Keratinocyte (primary cell): ENCODE measurements at regions not wholly inside any gene's neighbourhood (a gene's known extent, or its start where the extent isn't known, plus 50 kb on each side); places are given as distances from the start of the nearest gene placed in this dataset.

Experiments
- DNase-seq: peaks from one replicate; pipeline ENCODE4 v3.0.0-alpha.2; 2011; ENCODE audit warnings: low read depth, missing footprints, low spot score
- FAIRE-seq: peaks from 2 replicates; lab custom pipeline; 2011; peaks lifted over from hg19 to GRCh38; lab: Jason Lieb, UNC
- H2AFZ ChIP-seq: 2 replicates; pipeline ENCODE4 v1.6.0; 2012; ENCODE audit warnings: low read length, control low read depth, inconsistent platforms; ENCODE audit not compliant: control insufficient read depth
- H3K27ac ChIP-seq: 2 replicates; pipeline ENCODE4 v1.5.1; 2011; ENCODE audit warnings: low read length; ENCODE audit not compliant: control insufficient read depth, insufficient read depth
- H3K27me3 ChIP-seq: 3 replicates; pipeline ENCODE4 v1.6.0; 2011; ENCODE audit warnings: low read length; ENCODE audit not compliant: control insufficient read depth, insufficient read depth; ENCODE audit errors: extremely low read depth
- H3K36me3 ChIP-seq, 2 experiments: 2 replicates in 1 of 2; 3 replicates in 1 of 2; pipeline ENCODE4 v1.5.1; 2011; ENCODE audit warnings: low read length in 2 of 2, mild to moderate bottlenecking in 1 of 2; ENCODE audit not compliant: control insufficient read depth in 2 of 2, insufficient read depth in 2 of 2; ENCODE audit errors: extremely low read depth in 1 of 2
- H3K4me1 ChIP-seq: 3 replicates; pipeline ENCODE4 v1.5.1; 2011; ENCODE audit warnings: low read length; ENCODE audit not compliant: control insufficient read depth, insufficient read depth; ENCODE audit errors: extremely low read depth
- H3K4me2 ChIP-seq: 3 replicates; pipeline ENCODE4 v1.6.0; 2011; ENCODE audit warnings: low read depth, low read length; ENCODE audit not compliant: control insufficient read depth, insufficient read depth; ENCODE audit errors: extremely low read depth
- H3K4me3 ChIP-seq, 3 experiments: fragments of 200-600 bp in 1 of 3; sonication (generic) in 1 of 3; 2 replicates in 2 of 3; 3 replicates in 1 of 3; pipeline ENCODE4 v1.5.1; 2011 to 2016; ENCODE audit warnings: low read length in 3 of 3, mild to moderate bottlenecking in 3 of 3, control low read depth in 2 of 3, inconsistent platforms in 1 of 3, low read depth in 1 of 3, mixed read lengths in 1 of 3, mixed run types in 1 of 3, moderate library complexity in 1 of 3; ENCODE audit not compliant: control insufficient read depth in 2 of 3, insufficient read depth in 2 of 3; ENCODE audit errors: extremely low read depth in 1 of 3
- H3K79me2 ChIP-seq: 2 replicates; pipeline ENCODE4 v1.6.0; 2012; ENCODE audit warnings: low read length; ENCODE audit not compliant: control insufficient read depth, insufficient read depth
- H3K9ac ChIP-seq: 3 replicates; pipeline ENCODE4 v1.6.0; 2011; ENCODE audit warnings: low read length; ENCODE audit not compliant: control insufficient read depth, insufficient read depth; ENCODE audit errors: extremely low read depth
- H3K9me1 ChIP-seq: 3 replicates; pipeline ENCODE4 v1.6.0; 2011; ENCODE audit warnings: low read length; ENCODE audit not compliant: control insufficient read depth, insufficient read depth; ENCODE audit errors: extremely low read depth
- H3K9me3 ChIP-seq: 2 replicates; pipeline ENCODE4 v1.5.1; 2012; ENCODE audit warnings: low read depth, low read length; ENCODE audit not compliant: control insufficient read depth
- H4K20me1 ChIP-seq: 3 replicates; pipeline ENCODE4 v1.6.0; 2011; ENCODE audit warnings: low read length; ENCODE audit not compliant: control insufficient read depth, insufficient read depth; ENCODE audit errors: extremely low read depth
- CTCF ChIP-seq, 3 experiments: IDR thresholded peaks in 1 of 3; conservative IDR thresholded peaks in 1 of 3; optimal IDR thresholded peaks in 1 of 3; 2 replicates in 2 of 3; 3 replicates in 1 of 3; pipeline versions ENCODE3 to v1.5.1; 2011; ENCODE audit warnings: low read length in 3 of 3, mild to moderate bottlenecking in 3 of 3, moderate library complexity in 2 of 3, control low read depth in 1 of 3, inconsistent platforms in 1 of 3; ENCODE audit not compliant: insufficient read depth in 2 of 3; ENCODE audit errors: extremely low read depth in 1 of 3
- EZH2 ChIP-seq: IDR thresholded peaks from one replicate; pipeline ENCODE4 v1.6.1; 2012; ENCODE audit warnings: inconsistent platforms, mild to moderate bottlenecking, low read length, moderate library complexity
- dilution Hi-C: fragments of 300-500 bp; cut with MboI; formaldehyde crosslinking; loops from one replicate; pipeline ENCODE4 v1.7.0; 2020; ENCODE audit warnings: low sequenced_read_pairs; ENCODE audit not compliant: extremely low pct_ligation_motif_present

- DNase-seq (peak; percentile 95), FAIRE-seq (peak; percentile 99)
- peak overlapping the region; percentile 54 for H3K4me2 ChIP-seq
- H3K4me3 ChIP-seq = no peak overlapping the region
- no peaks in the 10 kb centered on the region for H3K27me3 ChIP-seq
- H3K9me1 ChIP-seq = no peaks in the 10 kb centered on the region
- H2AFZ ChIP-seq = peak overlapping the region; percentile 51
- H3K4me1 ChIP-seq = peaks cover 16% of the 10 kb centered on the region
- no peak for TF ChIP-seq EZH2
- no peak for TF ChIP-seq CTCF (optimal IDR thresholded peaks at IDR 0.05 in 1 of 3, IDR thresholded peaks at IDR 0.05 in 1 of 3, conservative IDR thresholded peaks at IDR 0.05 in 1 of 3; ENCODE audit: extremely low read depth in 1 of 3, insufficient read depth in 2 of 3, low read length in 3 of 3)
- H3K9me3 ChIP-seq = no peaks in the 10 kb centered on the region
- H3K36me3 ChIP-seq = no peaks in the 10 kb centered on the region
- no peaks in the 10 kb centered on the region for H3K79me2 ChIP-seq
- dilution Hi-C loops = no loop called here
- H4K20me1 ChIP-seq = no peaks in the 10 kb centered on the region
- peak overlapping the region; percentile 57 for H3K27ac ChIP-seq
- peak overlapping the region; percentile 16 for H3K9ac ChIP-seq
Observed at GRCh38 chr3:184448321-184449160, 68.7 kb downstream of the CHRD start.

GRCh38 chr3:184449161-184449515 lies 69.3 kb downstream of the CHRD start:
- Histone ChIP-seq H3K9me3 (no peaks in the 10 kb centered on the region), H3K36me3 (no peaks in the 10 kb centered on the region), H3K9me1 (no peaks in the 10 kb centered on the region), H4K20me1 (no peaks in the 10 kb centered on the region), H3K9ac (no peak overlapping the region), H3K27ac (peak overlapping the region; percentile 57), H3K4me3 (no peak overlapping the region), H3K27me3 (no peaks in the 10 kb centered on the region), H3K4me2 (peak overlapping the region; percentile 54), H2AFZ (no peak overlapping the region), H3K79me2 (no peaks in the 10 kb centered on the region), H3K4me1 (peaks cover 14% of the 10 kb centered on the region)
- DNase-seq (no peak), FAIRE-seq (no peak)
- dilution Hi-C loops = no loop called here
- no peak for TF ChIP-seq CTCF (optimal IDR thresholded peaks at IDR 0.05 in 1 of 3, IDR thresholded peaks at IDR 0.05 in 1 of 3, conservative IDR thresholded peaks at IDR 0.05 in 1 of 3; ENCODE audit: extremely low read depth in 1 of 3, insufficient read depth in 2 of 3, low read length in 3 of 3)
- TF ChIP-seq EZH2 = no peak
